ENCODE measurements at regions not wholly inside any gene's neighbourhood (a gene's known extent, or its start where the extent isn't known, plus 50 kb on each side); places are given as distances from the start of the nearest gene placed in this dataset.

DNA sequence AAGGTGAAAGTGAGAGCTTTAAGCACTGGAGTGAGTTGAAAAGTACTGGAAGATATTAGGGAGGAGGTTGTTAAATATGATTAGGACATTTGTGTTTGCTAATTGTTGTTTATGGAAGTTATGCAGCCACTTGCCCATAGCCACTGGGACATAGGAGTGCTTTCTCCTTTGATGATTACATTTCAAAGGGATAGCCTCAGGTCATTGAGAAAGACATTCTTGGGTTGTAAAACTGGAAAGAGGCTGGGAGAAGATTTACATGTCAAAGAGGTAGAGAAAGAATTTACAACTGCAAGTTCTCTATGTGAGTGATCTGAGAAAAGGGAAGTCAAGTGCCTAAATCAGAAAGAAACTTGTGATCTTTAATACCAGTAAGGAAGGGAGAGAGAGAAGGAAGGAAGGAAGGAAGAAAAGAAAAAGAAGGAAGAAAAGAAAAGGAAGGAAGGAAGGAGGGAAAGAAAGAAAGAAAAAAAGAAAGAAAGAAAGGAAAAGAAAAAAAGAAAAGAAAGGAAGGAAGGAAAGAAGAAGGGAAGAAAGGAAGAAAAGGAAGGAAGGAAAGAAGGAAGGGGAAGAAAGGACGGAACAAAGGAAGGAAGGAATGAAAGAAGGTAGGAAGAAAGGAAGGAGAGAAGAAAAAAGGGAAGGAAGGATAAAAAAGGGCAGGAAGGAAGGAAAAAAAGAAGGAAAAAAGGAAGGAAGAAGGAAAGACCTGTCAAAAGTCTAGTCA lies 284.6 kb upstream of the DPYD start:
- no peak overlapping the region for H3K14ac ChIP-seq (ENCODE audit: low read length)
- no peak overlapping the region for H2BK5ac ChIP-seq (ENCODE audit: low read depth, low read length, poor library complexity)
- DNase-seq, result peak in 1 of 2 donors; percentile 21
- H2BK120ac ChIP-seq (ENCODE audit: insufficient read depth, low read length, poor library complexity), result no peak overlapping the region
- H3K36me3 ChIP-seq (ENCODE audit: control insufficient read depth in 1 of 2, insufficient read depth in 2 of 2, low read length in 2 of 2), result no peaks in the 10 kb centered on the region
- H2AK5ac ChIP-seq (ENCODE audit: low read length), result no peak overlapping the region
- H4K12ac ChIP-seq (ENCODE audit: low read depth, low read length), result no peak overlapping the region
- whole genome bisulfite sequencing (ENCODE audit: extremely low coverage, insufficient coverage, insufficient read length), result 80% methylated on average over 1 of the region's 1 CpG
- H4K8ac ChIP-seq (ENCODE audit: low read depth, low read length), result no peak overlapping the region
- no peak overlapping the region for H3K9ac ChIP-seq (ENCODE audit: low read length)
- peaks cover 3 to 8% of the 10 kb centered on the region in 2 experiments for H3K4me1 ChIP-seq (ENCODE audit: control insufficient read depth in 1 of 2, insufficient read depth in 2 of 2, low read length in 2 of 2)
- H3K79me1 ChIP-seq (ENCODE audit: low read length), result peaks cover 2% of the 10 kb centered on the region
- no peaks in the 10 kb centered on the region for H3K27me3 ChIP-seq (ENCODE audit: insufficient read depth, low read length)
- H3K4me3 ChIP-seq (ENCODE audit: low read depth, low read length), result no peak overlapping the region
- no peak overlapping the region for H4K91ac ChIP-seq (ENCODE audit: low read depth, low read length)
- peak overlapping the region; percentile 9 for H3K4me2 ChIP-seq (ENCODE audit: low read length)
- H3K9me3 ChIP-seq (ENCODE audit: insufficient read depth, low read depth, low read length), result no peaks in the 10 kb centered on the region
- H3K18ac ChIP-seq (ENCODE audit: low read length), result no peak overlapping the region
- no peak overlapping the region for H3K23ac ChIP-seq (ENCODE audit: low read length)
- no peak overlapping the region for H3K4ac ChIP-seq (ENCODE audit: low read depth, low read length)
- H2AFZ ChIP-seq (ENCODE audit: insufficient read depth, low read length, poor library complexity), result no peak overlapping the region
- H3K79me2 ChIP-seq (ENCODE audit: control insufficient read depth, insufficient read depth, low read length, poor library complexity), result no peaks in the 10 kb centered on the region
- H2BK12ac ChIP-seq (ENCODE audit: low read length), result no peak overlapping the region
- no peak overlapping the region for H3K27ac ChIP-seq (ENCODE audit: low read depth, low read length)

GRCh38 chr1:98203466-98203865 lies 282.6 kb upstream of the DPYD start:
- Histone ChIP-seq H3K4me3 (ENCODE audit: low read depth, low read length) (no peak overlapping the region), H3K18ac (ENCODE audit: low read length) (no peak overlapping the region), H2AFZ (ENCODE audit: insufficient read depth, low read length, poor library complexity) (no peak overlapping the region), H3K4me2 (ENCODE audit: low read length) (no peak overlapping the region), H3K79me2 (ENCODE audit: control insufficient read depth, insufficient read depth, low read length, poor library complexity) (no peaks in the 10 kb centered on the region), H4K12ac (ENCODE audit: low read depth, low read length) (no peak overlapping the region), H3K23ac (ENCODE audit: low read length) (no peak overlapping the region), H4K91ac (ENCODE audit: low read depth, low read length) (no peak overlapping the region), H4K8ac (ENCODE audit: low read depth, low read length) (no peak overlapping the region), H3K36me3 (ENCODE audit: control insufficient read depth in 1 of 2, insufficient read depth in 2 of 2, low read length in 2 of 2) (no peaks in the 10 kb centered on the region), H3K27ac (ENCODE audit: low read depth, low read length) (no peak overlapping the region), H2AK5ac (ENCODE audit: low read length) (no peak overlapping the region), H3K9me3 (ENCODE audit: insufficient read depth, low read depth, low read length) (no peaks in the 10 kb centered on the region), H2BK120ac (ENCODE audit: insufficient read depth, low read length, poor library complexity) (no peak overlapping the region), H2BK5ac (ENCODE audit: low read depth, low read length, poor library complexity) (no peak overlapping the region), H3K79me1 (ENCODE audit: low read length) (peaks cover 2% of the 10 kb centered on the region), H2BK12ac (ENCODE audit: low read length) (no peak overlapping the region), H3K4me1 (ENCODE audit: control insufficient read depth in 1 of 2, insufficient read depth in 2 of 2, low read length in 2 of 2) (peaks cover 3 to 8% of the 10 kb centered on the region in 2 experiments), H3K4ac (ENCODE audit: low read depth, low read length) (no peak overlapping the region), H3K14ac (ENCODE audit: low read length) (no peak overlapping the region), H3K9ac (ENCODE audit: low read length) (no peak overlapping the region), H3K27me3 (ENCODE audit: insufficient read depth, low read length) (no peaks in the 10 kb centered on the region)
- no peak for DNase-seq
- WGBS (ENCODE audit: extremely low coverage, insufficient coverage, insufficient read length), result no CpG with 5 or more reads among the region's 2 CpGs

GRCh38 chr1:98201666-98202081 lies 280.8 kb upstream of the DPYD start:
- WGBS (ENCODE audit: extremely low coverage, insufficient coverage, insufficient read length), result no CpG with 5 or more reads among the region's 4 CpGs
- Histone ChIP-seq H2BK12ac (ENCODE audit: low read length) (no peak overlapping the region), H3K4me2 (ENCODE audit: low read length) (no peak overlapping the region), H3K27me3 (ENCODE audit: insufficient read depth, low read length) (no peaks in the 10 kb centered on the region), H3K9ac (ENCODE audit: low read length) (no peak overlapping the region), H2AK5ac (ENCODE audit: low read length) (no peak overlapping the region), H2AFZ (ENCODE audit: insufficient read depth, low read length, poor library complexity) (no peak overlapping the region), H3K14ac (ENCODE audit: low read length) (no peak overlapping the region), H4K91ac (ENCODE audit: low read depth, low read length) (no peak overlapping the region), H3K27ac (ENCODE audit: low read depth, low read length) (no peak overlapping the region), H3K4ac (ENCODE audit: low read depth, low read length) (no peak overlapping the region), H3K36me3 (ENCODE audit: control insufficient read depth in 1 of 2, insufficient read depth in 2 of 2, low read length in 2 of 2) (no peaks in the 10 kb centered on the region), H2BK120ac (ENCODE audit: insufficient read depth, low read length, poor library complexity) (no peak overlapping the region), H3K18ac (ENCODE audit: low read length) (no peak overlapping the region), H3K79me1 (ENCODE audit: low read length) (no peaks in the 10 kb centered on the region), H4K12ac (ENCODE audit: low read depth, low read length) (no peak overlapping the region), H3K79me2 (ENCODE audit: control insufficient read depth, insufficient read depth, low read length, poor library complexity) (no peaks in the 10 kb centered on the region), H3K23ac (ENCODE audit: low read length) (no peak overlapping the region), H2BK5ac (ENCODE audit: low read depth, low read length, poor library complexity) (no peak overlapping the region), H3K9me3 (ENCODE audit: insufficient read depth, low read depth, low read length) (no peaks in the 10 kb centered on the region), H4K8ac (ENCODE audit: low read depth, low read length) (no peak overlapping the region), H3K4me1 (ENCODE audit: control insufficient read depth in 1 of 2, insufficient read depth in 2 of 2, low read length in 2 of 2) (peaks cover 3 to 5% of the 10 kb centered on the region in 2 experiments), H3K4me3 (ENCODE audit: low read depth, low read length) (no peak overlapping the region)
- DNase-seq, result no peak

GRCh38 chr1:98197356-98197755 lies 276.5 kb upstream of the DPYD start:
- no peak overlapping the region for H3K4me3 ChIP-seq (ENCODE audit: low read depth, low read length)
- H3K9me3 ChIP-seq (ENCODE audit: insufficient read depth, low read depth, low read length), result no peaks in the 10 kb centered on the region
- H4K91ac ChIP-seq (ENCODE audit: low read depth, low read length), result no peak overlapping the region
- WGBS (ENCODE audit: extremely low coverage, insufficient coverage, insufficient read length), result no CpG with 5 or more reads among the region's 3 CpGs
- H3K36me3 ChIP-seq (ENCODE audit: control insufficient read depth in 1 of 2, insufficient read depth in 2 of 2, low read length in 2 of 2), result no peaks in the 10 kb centered on the region
- H3K27ac ChIP-seq (ENCODE audit: low read depth, low read length), result no peak overlapping the region
- H4K12ac ChIP-seq (ENCODE audit: low read depth, low read length), result no peak overlapping the region
- H4K8ac ChIP-seq (ENCODE audit: low read depth, low read length), result no peak overlapping the region
- H2BK12ac ChIP-seq (ENCODE audit: low read length), result no peak overlapping the region
- DNase-seq, result no peak
- H3K27me3 ChIP-seq (ENCODE audit: insufficient read depth, low read length), result no peaks in the 10 kb centered on the region
- no peaks in the 10 kb centered on the region for H3K79me2 ChIP-seq (ENCODE audit: control insufficient read depth, insufficient read depth, low read length, poor library complexity)
- H3K18ac ChIP-seq (ENCODE audit: low read length), result no peak overlapping the region
- H3K79me1 ChIP-seq (ENCODE audit: low read length), result no peaks in the 10 kb centered on the region
- H2BK5ac ChIP-seq (ENCODE audit: low read depth, low read length, poor library complexity), result no peak overlapping the region
- no peaks in the 10 kb centered on the region for H3K4me1 ChIP-seq (ENCODE audit: control insufficient read depth in 1 of 2, insufficient read depth in 2 of 2, low read length in 2 of 2)
- no peak overlapping the region for H3K4ac ChIP-seq (ENCODE audit: low read depth, low read length)
- no peak overlapping the region for H3K23ac ChIP-seq (ENCODE audit: low read length)
- H2BK120ac ChIP-seq (ENCODE audit: insufficient read depth, low read length, poor library complexity), result no peak overlapping the region
- H3K9ac ChIP-seq (ENCODE audit: low read length), result no peak overlapping the region
- no peak overlapping the region for H3K4me2 ChIP-seq (ENCODE audit: low read length)
- H2AFZ ChIP-seq (ENCODE audit: insufficient read depth, low read length, poor library complexity), result no peak overlapping the region
- no peak overlapping the region for H2AK5ac ChIP-seq (ENCODE audit: low read length)
- no peak overlapping the region for H3K14ac ChIP-seq (ENCODE audit: low read length)

Data from trophoblast cell (in vitro differentiated cells and primary cell).